NOMO-1 treated with dmso at 0.1 percent for 144 hours (cell line): ENCODE measurements at regions not wholly inside any gene's neighbourhood (a gene's known extent, or its start where the extent isn't known, plus 50 kb on each side); places are given as distances from the start of the nearest gene placed in this dataset.
"Not testable (repeated sequence)": the region's sequence is repeated elsewhere in the genome, so short reads cannot be mapped to it uniquely, and the experiment has no call there.

Experiments used
- DNase-seq: peaks from one replicate; lab custom pipeline; 2025; ENCODE audit not compliant: unreplicated experiment; lab: John Stamatoyannopoulos, UW

DNA sequence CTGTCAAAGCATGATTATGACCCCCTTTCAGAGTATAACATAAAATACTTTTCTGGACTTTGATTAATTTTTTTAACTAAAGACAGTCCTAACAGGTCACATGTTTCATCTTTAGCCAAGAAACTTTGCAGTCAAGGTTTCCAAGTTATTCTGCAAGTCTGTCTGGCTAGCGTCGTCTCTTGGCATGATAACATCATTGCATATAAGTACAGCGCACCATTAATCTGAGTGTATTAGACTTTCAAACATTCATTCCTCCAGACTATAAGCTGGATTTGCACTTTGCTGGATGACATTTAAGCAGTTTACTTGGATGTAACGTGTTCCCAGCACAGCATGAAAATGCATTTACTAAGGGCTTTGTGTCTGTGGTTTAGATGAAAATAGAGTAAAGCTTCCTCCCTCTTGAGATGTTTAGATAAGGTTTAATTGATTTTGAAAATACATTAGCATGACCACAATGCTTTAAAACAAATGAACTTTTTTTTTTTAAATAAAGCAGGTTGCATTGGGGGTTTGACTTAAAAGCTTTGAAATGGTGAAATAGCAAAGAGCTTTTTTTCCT lies 349.0 kb upstream of the MTPN start:
- no peak for DNase-seq

GRCh38 chr7:136325578-136325977 lies 348.4 kb upstream of the MTPN start:
- no peak for DNase-seq

DNA sequence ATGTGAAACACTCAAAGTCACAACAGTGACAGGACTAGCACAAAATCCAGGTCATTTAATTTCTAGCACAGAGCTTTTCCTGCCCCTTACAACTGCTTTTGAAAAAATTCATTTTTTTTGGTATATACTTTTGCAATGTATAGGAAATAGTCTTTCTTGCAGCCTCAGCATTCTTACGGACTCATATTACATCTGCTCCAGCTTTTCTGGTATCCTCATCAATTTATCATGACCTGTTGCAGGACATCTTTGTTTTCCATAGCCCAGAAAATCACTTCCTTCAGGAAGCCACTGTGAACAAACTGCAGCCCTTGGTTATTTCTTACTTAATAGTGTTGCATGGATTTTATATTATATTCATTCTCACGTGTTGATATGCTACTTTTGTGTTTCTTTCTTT lies 347.9 kb upstream of the MTPN start:
- no peak for DNase-seq

DNA sequence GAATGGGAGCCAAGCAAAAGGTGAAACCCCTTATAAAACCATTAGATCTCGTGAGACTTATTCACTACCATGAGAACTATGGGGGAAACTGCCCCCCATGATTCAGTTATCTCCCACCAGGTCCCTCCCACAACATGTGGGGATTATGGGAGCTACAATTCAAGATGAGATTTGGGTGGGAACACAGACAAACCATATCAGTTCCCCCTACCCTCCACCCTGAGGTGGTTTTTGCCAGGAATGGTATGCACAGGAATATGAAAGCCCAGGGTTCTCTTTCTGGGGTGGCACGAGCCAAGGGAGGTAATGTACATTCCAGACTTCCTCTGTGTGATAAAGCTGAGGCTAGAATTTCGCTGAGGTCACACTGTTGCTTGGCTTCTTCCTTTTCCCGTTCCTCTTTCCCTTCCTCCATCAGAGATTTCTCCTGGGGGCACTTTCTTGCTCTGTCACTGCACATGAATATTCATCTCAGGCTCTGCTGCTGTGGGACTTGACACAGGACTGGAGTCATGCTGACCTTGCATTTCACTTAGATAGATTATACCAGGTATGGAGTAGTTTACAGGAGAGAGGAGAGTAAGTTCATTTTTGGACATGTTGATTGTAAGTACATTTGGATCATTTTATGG lies 347.0 kb upstream of the MTPN start:
- no peak for DNase-seq

DNA sequence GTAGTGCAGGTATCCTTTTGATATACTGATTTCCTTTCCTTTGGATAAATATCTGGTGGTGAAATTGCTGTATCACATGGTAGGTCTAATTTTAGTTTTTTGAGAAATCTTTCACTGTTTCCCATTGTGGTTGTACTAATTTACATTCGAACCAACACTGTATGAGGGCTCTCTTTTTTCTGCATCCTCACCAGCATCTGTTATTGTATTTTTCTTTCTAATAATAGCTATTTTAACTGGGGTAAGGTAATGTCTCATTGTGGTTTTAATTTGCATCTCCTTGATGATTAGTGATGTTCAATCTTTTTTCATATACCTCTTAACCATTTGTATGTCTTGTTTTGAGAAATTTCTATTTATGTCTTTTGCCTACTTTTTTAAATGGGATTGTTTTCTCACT lies 335.4 kb upstream of the MTPN start:
- DNase-seq, result no peak

- DNase-seq, result no peak
Measured at GRCh38 chr7:136309407-136309806, 332.2 kb upstream of the MTPN start.

DNA sequence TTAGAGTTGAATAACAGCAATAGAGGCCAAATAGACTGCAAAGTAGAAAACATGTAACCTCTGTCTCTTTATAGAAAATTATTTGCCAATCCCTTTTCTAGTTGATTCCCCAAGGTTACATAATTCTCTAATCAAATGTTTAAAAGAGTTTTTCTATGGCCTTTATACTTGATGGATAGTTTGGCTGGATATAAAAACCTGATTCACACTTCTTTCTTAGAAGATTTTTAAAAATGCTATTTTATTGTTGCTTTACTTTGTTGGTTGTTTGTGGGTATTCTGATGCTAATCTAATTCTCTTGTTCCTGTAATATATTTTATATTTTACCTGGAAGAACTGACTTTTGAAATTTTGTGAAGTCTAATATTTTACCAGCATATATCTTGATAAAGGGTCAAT lies 331.1 kb upstream of the MTPN start:
- DNase-seq, result no peak

- DNase-seq, result peak; percentile 23
Measured at GRCh38 chr7:136303162-136303561, 326.0 kb upstream of the MTPN start.

DNA sequence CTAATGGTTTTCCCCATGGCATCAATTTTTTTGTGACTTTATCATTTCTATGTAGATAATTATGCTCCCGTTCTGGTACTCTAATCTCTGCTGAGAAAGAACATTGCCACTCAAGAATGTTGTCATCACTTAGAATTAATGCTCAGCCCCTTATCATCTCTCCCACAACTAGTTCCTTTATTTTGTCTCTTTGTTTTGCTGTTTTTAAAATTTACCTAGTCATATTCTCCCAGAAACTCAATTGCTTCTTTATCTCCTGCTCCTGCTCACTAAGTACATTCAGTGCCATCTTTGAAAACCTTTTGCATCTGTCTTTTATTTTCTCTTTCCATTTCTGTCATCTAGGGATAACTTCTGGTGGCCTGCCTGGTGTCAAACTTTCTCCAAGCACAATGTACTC lies 324.9 kb upstream of the MTPN start:
- no peak for DNase-seq

- no peak for DNase-seq
Measured at GRCh38 chr7:136294977-136295376, 317.8 kb upstream of the MTPN start.

DNA sequence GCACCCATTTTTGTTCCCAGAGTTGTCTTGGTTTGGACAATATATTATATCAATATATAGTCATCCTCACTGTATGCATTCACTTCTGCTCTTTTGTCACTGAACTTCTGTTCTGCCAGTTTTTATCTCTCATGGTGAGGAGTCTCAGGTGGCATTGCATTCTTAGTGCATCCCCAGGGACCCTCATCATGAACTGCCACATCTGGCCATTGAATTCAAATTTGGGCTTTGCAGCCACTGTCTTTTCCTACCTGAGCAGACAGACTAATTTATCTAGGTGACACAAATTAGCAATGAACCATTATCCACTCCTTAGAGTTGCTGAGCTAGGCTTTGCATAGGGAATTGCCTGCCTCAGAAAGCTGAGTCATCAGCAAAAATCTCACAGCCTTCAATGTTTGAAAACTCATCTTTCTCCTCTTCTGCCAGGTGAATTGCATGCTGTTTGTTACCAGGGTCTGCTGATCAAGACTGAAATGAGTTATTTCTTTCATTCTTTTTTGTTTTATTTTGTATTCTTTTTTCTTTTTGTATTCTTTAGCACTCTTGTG lies 316.8 kb upstream of the MTPN start:
- no peak for DNase-seq

- no peak for DNase-seq
Measured at GRCh38 chr7:136293272-136293671, 316.1 kb upstream of the MTPN start.

DNA sequence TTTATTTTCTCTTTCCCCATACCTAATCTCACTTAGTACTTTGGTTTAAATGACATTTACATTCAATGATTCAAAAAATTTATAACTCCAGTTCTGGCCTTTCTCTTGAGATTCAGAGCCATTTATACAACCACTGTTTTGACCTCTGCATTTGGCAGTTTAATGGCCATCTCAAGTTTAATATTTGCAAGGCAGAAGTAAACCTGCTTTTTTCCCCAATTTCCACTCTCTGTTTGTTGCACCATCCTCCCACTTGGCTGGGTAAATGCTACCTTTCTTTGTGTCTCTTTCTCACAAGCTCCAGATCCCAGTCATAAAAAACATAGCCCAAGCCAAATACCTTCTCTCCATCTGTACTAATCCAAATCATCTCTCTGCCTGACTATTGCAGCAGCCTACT lies 315.2 kb upstream of the MTPN start:
- DNase-seq, result no peak

DNA sequence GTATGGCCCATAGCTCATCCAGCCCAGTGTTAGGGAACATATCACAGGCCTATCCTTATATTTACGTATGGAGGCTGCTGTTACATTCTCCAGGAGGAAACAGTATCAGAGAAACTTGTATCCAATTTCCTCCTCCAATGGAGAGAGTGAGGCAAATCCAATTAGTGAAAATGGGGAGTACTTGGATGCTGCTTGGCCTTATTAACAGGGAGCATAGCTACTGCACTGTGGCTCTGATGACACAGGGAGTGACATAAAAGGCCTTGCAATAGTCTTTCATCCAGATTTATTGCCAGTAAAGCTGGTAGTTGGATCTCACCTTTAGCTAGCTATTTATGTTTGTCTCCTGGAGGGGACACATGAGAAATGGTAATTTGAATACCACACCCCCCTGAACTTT lies 313.2 kb upstream of the MTPN start:
- DNase-seq, result no peak

DNA sequence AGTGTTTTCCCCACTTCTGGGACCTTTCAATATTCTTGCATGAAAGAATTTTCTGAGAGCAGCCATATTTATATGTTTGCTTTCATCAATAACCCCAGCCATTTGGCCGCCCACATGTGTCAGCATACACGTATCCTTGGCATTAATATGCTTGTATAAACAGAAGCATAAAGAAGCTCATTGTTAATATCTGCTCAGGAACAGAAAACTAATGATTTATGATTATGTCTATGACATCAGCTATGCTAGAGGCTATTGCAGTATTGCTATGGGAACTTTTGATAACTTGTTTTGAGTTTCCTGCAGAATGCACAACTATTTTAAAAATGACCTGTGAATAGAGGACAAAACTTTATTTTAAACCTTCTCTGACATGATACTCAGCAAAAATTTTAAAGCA lies 300.9 kb upstream of the MTPN start:
- DNase-seq, result no peak

GRCh38 chr7:136275794-136276193 lies 298.6 kb upstream of the MTPN start:
- no peak for DNase-seq

GRCh38 chr7:136274636-136275345 lies 297.6 kb upstream of the MTPN start:
- DNase-seq, result no peak

DNA sequence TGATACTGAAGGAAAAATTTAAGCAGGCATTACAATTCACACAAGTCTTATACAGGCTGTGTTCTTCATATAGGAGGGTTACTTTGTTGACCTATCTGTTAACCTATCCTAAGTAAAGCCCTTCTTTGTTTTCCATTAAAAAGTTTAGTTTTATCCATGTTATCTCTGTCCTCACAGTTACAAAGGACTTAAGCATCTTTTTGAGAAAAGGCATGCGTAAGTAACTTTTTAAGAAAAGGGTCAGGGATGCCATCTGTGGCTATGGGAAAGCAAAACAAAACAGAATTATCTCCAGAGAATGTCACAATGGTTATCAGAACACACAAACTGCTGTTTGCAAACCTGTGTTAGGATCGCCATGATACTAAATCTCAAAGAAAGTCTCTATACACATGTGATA lies 295.8 kb upstream of the MTPN start:
- DNase-seq, result no peak

DNA sequence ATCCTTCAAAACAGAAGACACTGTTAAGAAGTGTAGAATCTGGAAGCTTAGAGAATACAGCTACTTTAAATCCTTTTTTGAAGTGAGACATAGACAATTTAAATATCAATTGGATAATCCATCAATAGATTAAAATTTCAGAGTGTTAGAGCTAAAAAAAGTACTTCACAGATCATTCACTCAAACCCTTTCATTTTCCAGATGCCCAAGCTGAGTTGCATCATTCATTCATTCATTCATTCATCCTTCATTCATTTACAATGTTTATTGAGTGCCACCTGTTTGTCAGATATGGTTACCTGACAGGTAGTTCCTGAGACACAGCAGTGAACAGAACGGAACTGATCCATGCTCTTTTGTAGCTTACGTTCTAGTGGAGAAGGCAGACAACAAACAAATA lies 290.7 kb upstream of the MTPN start:
- no peak for DNase-seq

GRCh38 chr7:136266457-136266856 lies 289.3 kb upstream of the MTPN start:
- DNase-seq, result no peak

DNA sequence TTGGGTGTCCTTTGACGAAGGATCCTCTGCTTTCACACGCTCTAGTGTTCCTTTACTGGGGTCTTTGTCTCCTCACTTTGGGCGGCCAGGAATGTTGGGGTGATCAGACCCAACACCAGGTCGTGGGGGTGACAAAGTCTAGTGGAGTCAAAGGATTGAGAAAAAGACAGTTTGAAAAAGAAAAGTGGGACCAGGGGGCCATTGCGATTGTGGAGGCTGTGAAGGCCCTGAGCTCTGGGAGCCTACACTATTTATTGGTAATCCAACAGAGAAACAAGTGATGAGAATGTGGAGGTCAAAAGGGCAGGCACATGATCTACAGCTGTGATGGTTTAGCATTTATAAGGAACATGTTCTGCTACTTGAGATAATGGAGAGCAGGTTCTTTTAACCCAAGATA lies 287.1 kb upstream of the MTPN start:
- DNase-seq, result not testable (repeated sequence)

DNA sequence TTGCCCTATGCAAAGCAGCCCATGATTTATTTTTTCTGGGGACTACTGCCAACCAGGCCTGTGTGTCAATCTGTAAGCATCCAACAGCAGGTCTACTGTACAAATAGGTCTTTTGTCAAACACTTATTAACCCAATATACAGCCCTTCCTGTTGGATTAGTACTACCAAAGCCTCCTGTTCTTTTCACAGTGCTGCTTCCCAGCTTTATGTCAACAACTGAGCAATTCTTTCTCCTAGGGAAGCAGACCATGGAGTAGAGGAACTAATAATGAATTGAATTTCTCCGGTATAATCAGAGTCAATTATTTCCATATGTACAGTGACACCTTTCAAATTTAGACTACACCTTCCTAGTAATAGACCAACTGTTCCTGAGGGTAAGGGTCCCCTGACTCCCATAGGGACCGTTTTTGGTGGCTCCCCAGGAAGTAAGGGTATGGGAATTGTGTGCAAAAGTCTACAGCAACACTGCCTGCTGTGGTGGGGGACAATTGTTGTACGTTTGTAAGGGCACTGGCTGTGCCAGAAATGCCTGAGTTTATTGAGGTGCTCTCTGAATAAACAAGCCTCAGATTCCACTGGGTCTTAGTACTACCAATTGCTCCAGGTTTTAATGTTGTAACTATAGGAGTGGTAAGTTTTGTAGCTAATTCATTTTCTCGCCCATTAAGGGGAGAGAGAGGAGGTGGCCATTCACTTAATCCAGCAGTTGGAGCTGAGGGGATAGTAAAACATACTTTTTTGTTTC lies 286.1 kb upstream of the MTPN start:
- DNase-seq, result not testable (repeated sequence)
